Loucy (cell line): ENCODE measurements at regions not wholly inside any gene's neighbourhood (a gene's known extent, or its start where the extent isn't known, plus 50 kb on each side); places are given as distances from the start of the nearest gene placed in this dataset.

ENCODE experiments used
- H2AFZ ChIP-seq: fragments of 200-600 bp; sonication (generic); 2 replicates; pipeline ENCODE4 v1.6.0; 2016; ENCODE audit warnings: antibody characterized with exemption, mild to moderate bottlenecking, low read length, moderate library complexity
- H3F3A ChIP-seq: fragments of 200-600 bp; 2 replicates; pipeline ENCODE4 v1.6.0; 2016; ENCODE audit warnings: antibody characterized with exemption, low read depth, mild to moderate bottlenecking
- H3K27me3 ChIP-seq: fragments of 200-600 bp; sonication (generic); 2 replicates; pipeline ENCODE4 v1.6.1; 2014; ENCODE audit warnings: low read length, mild to moderate bottlenecking; ENCODE audit not compliant: insufficient read depth, poor library complexity, severe bottlenecking
- H3K36me3 ChIP-seq: fragments of 200-600 bp; sonication (generic); 2 replicates; pipeline ENCODE4 v1.6.1; 2016; ENCODE audit warnings: low read length; ENCODE audit not compliant: insufficient read depth
- H3K4me1 ChIP-seq: fragments of 200-600 bp; sonication (generic); 2 replicates; pipeline ENCODE4 v1.5.1; 2014; ENCODE audit warnings: low read length, mild to moderate bottlenecking; ENCODE audit not compliant: insufficient read depth, poor library complexity, severe bottlenecking
- H3K4me2 ChIP-seq: fragments of 200-600 bp; sonication (generic); 2 replicates; pipeline ENCODE4 v1.6.0; 2014; ENCODE audit warnings: antibody characterized with exemption, low read length, low read depth, mild to moderate bottlenecking; ENCODE audit not compliant: poor library complexity, severe bottlenecking
- H3K4me3 ChIP-seq: fragments of 200-600 bp; sonication (generic); 2 replicates; pipeline ENCODE4 v1.5.1; 2014; ENCODE audit warnings: low read length, mild to moderate bottlenecking, mixed read lengths; ENCODE audit not compliant: poor library complexity, severe bottlenecking
- H3K79me2 ChIP-seq: fragments of 200-600 bp; sonication (generic); 2 replicates; pipeline ENCODE4 v1.6.1; 2014; ENCODE audit warnings: low read length; ENCODE audit not compliant: insufficient read depth
- H3K9ac ChIP-seq: fragments of 200-600 bp; sonication (generic); 2 replicates; pipeline ENCODE4 v1.6.0; 2014; ENCODE audit warnings: mild to moderate bottlenecking, low read depth, low read length, moderate library complexity; ENCODE audit not compliant: poor library complexity, severe bottlenecking
- H3K9me2 ChIP-seq: fragments of 200-600 bp; sonication (generic); replicated peaks from 2 replicates; pipeline ENCODE4 v1.6.1; 2016; ENCODE audit warnings: low read depth, low read length, mixed read lengths
- H3K9me3 ChIP-seq: fragments of 200-600 bp; sonication (generic); 2 replicates; pipeline ENCODE4 v1.6.1; 2014; ENCODE audit warnings: mild to moderate bottlenecking, antibody characterized with exemption, low read length, low read depth; ENCODE audit not compliant: insufficient read depth
- H4K20me1 ChIP-seq: fragments of 200-600 bp; sonication (generic); 2 replicates; pipeline ENCODE4 v1.6.0; 2014; ENCODE audit warnings: antibody characterized with exemption, low read length, mild to moderate bottlenecking; ENCODE audit not compliant: insufficient read depth, poor library complexity, severe bottlenecking
- CTCF ChIP-seq: fragments of 200-600 bp; sonication (generic); conservative IDR thresholded peaks from 2 replicates; pipeline ENCODE4 v1.5.1; 2014; ENCODE audit warnings: mild to moderate bottlenecking, antibody characterized with exemption, low read length
- EZH2phosphoT487 ChIP-seq: fragments of 200-600 bp; IDR thresholded peaks from 2 replicates; pipeline ENCODE4 v1.6.1; 2018; ENCODE audit warnings: antibody characterized with exemption, mild to moderate bottlenecking, moderate library complexity, borderline replicate concordance

- Histone ChIP-seq H3K9me3 (peaks cover 21% of the 10 kb centered on the region; the same call in 1 of the 2 replicates), H3K9me2 (no peaks in the 10 kb centered on the region)
Measured at GRCh38 chr13:73440296-73440895, 381.6 kb downstream of the KLF5 start.

GRCh38 chr13:73433890-73434289, 375.1 kb downstream of the KLF5 start:
- Histone ChIP-seq H3K4me2 (no peak overlapping the region), H3K9ac (no peak overlapping the region), H3K79me2 (no peaks in the 10 kb centered on the region), H3F3A (no peaks in the 10 kb centered on the region), H3K36me3 (no peaks in the 10 kb centered on the region), H3K27me3 (no peaks in the 10 kb centered on the region), H4K20me1 (no peaks in the 10 kb centered on the region), H3K9me3 (no peaks in the 10 kb centered on the region), H3K9me2 (no peaks in the 10 kb centered on the region), H3K4me1 (no peaks in the 10 kb centered on the region), H2AFZ (no peak overlapping the region), H3K4me3 (no peak overlapping the region)
- TF ChIP-seq CTCF: no peak
- TF ChIP-seq EZH2phosphoT487: no peak

More at GRCh38 chr13:73440296-73440895, 381.6 kb downstream of the KLF5 start:
- no peaks in the 10 kb centered on the region for H3K36me3 ChIP-seq
- no peak overlapping the region for H2AFZ ChIP-seq
- no peak for TF ChIP-seq EZH2phosphoT487
- no peak for TF ChIP-seq CTCF
- H3K9ac ChIP-seq: no peak overlapping the region
- no peaks in the 10 kb centered on the region for H3F3A ChIP-seq
- H3K79me2 ChIP-seq: no peaks in the 10 kb centered on the region
- no peaks in the 10 kb centered on the region for H3K27me3 ChIP-seq
- no peak overlapping the region for H3K4me3 ChIP-seq
- no peak overlapping the region for H3K4me2 ChIP-seq
- no peaks in the 10 kb centered on the region for H3K4me1 ChIP-seq
- H4K20me1 ChIP-seq: no peaks in the 10 kb centered on the region

GRCh38 chr13:73433458-73433857, 374.7 kb downstream of the KLF5 start:
- H3K79me2 ChIP-seq: no peaks in the 10 kb centered on the region
- H3K9ac ChIP-seq: no peak overlapping the region
- no peaks in the 10 kb centered on the region for H4K20me1 ChIP-seq
- no peaks in the 10 kb centered on the region for H3F3A ChIP-seq
- H3K9me2 ChIP-seq: no peaks in the 10 kb centered on the region
- no peak overlapping the region for H2AFZ ChIP-seq
- TF ChIP-seq CTCF: no peak
- no peak for TF ChIP-seq EZH2phosphoT487
- no peak overlapping the region for H3K4me3 ChIP-seq
- no peaks in the 10 kb centered on the region for H3K9me3 ChIP-seq
- no peaks in the 10 kb centered on the region for H3K4me1 ChIP-seq
- H3K36me3 ChIP-seq: no peaks in the 10 kb centered on the region
- H3K4me2 ChIP-seq: no peak overlapping the region
- no peaks in the 10 kb centered on the region for H3K27me3 ChIP-seq
